OCI-LY1 (cell line): ENCODE measurements at regions not wholly inside any gene's neighbourhood (a gene's known extent, or its start where the extent isn't known, plus 50 kb on each side); places are given as distances from the start of the nearest gene placed in this dataset.

Experiments
- CTCF ChIP-seq: fragments of 200-600 bp; sonication (generic), shearing (Covaris generic); IDR thresholded peaks from 2 replicates; pipeline ENCODE4 v1.5.1; 2017; ENCODE audit warnings: mild to moderate bottlenecking, antibody characterized with exemption, low read length, moderate library complexity, mixed read lengths
- EZH2 ChIP-seq: fragments of 200-600 bp; sonication (generic), shearing (Covaris generic); IDR thresholded peaks from 2 replicates; pipeline ENCODE4 v1.8.0; 2017; ENCODE audit warnings: borderline replicate concordance, mixed run types, mild to moderate bottlenecking, antibody characterized with exemption, low read length, moderate library complexity, mixed read lengths

- TF ChIP-seq CTCF (no peak), EZH2 (no peak)
Observed at GRCh38 chr16:66278111-66278531, 88.4 kb upstream of the CDH5 start.
